ENCODE measurements at regions not wholly inside any gene's neighbourhood (a gene's known extent, or its start where the extent isn't known, plus 50 kb on each side); places are given as distances from the start of the nearest gene placed in this dataset.

DNA sequence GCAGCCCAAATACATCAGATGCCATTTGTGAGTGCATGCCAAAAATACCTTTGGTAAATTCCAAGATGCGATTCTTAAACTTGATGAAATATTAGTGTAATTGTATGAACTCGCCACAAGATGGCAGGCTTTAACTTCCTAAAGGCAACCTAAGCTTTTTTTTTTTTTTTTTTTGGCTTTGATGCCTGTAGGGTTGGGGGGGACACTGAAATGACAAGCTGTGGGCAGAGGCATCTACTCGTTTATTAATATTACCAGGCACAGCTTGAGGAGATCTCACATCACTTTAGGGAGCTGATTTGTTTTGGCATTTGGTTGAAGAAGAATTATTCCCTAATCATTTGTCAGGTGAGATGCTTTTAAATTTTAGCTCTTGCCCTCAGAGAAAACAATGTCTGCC, 126.7 kb upstream of the CCDC196 start:
- TF ChIP-seq, protein P1, sequence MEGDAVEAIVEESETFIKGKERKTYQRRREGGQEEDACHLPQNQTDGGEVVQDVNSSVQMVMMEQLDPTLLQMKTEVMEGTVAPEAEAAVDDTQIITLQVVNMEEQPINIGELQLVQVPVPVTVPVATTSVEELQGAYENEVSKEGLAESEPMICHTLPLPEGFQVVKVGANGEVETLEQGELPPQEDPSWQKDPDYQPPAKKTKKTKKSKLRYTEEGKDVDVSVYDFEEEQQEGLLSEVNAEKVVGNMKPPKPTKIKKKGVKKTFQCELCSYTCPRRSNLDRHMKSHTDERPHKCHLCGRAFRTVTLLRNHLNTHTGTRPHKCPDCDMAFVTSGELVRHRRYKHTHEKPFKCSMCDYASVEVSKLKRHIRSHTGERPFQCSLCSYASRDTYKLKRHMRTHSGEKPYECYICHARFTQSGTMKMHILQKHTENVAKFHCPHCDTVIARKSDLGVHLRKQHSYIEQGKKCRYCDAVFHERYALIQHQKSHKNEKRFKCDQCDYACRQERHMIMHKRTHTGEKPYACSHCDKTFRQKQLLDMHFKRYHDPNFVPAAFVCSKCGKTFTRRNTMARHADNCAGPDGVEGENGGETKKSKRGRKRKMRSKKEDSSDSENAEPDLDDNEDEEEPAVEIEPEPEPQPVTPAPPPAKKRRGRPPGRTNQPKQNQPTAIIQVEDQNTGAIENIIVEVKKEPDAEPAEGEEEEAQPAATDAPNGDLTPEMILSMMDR (IDR thresholded peaks at IDR 0.05; ENCODE audit: insufficient read depth, low read length, poor library complexity, severe bottlenecking): peak; percentile 26
- no peak for TF ChIP-seq EZH2phosphoT487 (conservative IDR thresholded peaks at IDR 0.05; ENCODE audit: low read length)

All from SU-DHL-6 (cell line).